ENCODE measurements at regions not wholly inside any gene's neighbourhood (a gene's known extent, or its start where the extent isn't known, plus 50 kb on each side); places are given as distances from the start of the nearest gene placed in this dataset.

- Histone ChIP-seq H3K27me3 (ENCODE audit: control insufficient read depth, insufficient read depth, low read length) (no peaks in the 10 kb centered on the region), H3K36me3 (ENCODE audit: control insufficient read depth, insufficient read depth, low read length) (no peaks in the 10 kb centered on the region), H3K4me3 (ENCODE audit: low read depth, low read length) (no peak overlapping the region)
- ChIA-PET POLR2A (no interaction called here), CTCF (no interaction called here)
- no peak for DNase-seq (ENCODE audit: low read depth)
- TF ChIP-seq CTCF (IDR thresholded peaks at IDR 0.05; ENCODE audit: insufficient read depth, low read depth, low read length): no peak
Observed at GRCh38 chr9:135328485-135329417, 150.8 kb upstream of the PPP1R26 start.

DNA sequence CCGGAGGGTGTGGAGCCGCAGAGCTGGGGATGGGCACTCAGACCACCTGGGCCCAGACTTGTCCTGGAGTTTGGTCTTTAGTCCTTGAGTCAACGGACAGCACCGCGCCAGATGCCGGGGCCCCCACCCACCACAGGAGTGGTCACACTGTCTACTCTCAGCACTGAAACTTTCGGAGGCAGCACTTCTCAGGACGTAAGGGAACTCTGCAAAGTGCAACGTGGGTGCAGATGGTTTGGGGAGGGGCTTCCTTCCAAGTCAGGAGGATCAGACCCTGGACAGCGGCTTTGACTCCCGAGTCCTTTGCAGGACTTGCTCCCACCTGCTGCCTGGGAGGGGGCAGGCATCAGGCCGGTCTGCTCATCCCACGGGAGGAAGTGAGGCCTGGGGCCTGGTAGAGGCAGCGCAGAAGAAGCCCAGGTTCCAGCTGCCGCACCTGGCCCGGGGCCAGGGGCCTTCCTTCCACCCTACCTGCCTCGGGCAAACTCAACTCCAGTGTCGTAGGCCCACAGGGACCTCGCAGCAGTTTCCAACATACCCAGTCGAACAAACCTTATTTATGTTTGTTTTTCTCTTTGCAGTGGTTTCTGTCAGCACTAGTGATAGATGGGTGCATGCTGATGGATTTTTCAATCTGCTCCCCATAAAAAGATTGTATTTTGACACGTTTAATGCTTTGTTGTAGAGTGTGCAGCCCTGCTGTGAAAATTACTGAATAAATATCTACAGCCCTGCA, 149.8 kb upstream of the PPP1R26 start:
- Histone ChIP-seq H3K4me3 (ENCODE audit: low read depth, low read length) (no peak overlapping the region), H3K36me3 (ENCODE audit: control insufficient read depth, insufficient read depth, low read length) (no peaks in the 10 kb centered on the region), H3K27me3 (ENCODE audit: control insufficient read depth, insufficient read depth, low read length) (no peaks in the 10 kb centered on the region)
- TF ChIP-seq CTCF (IDR thresholded peaks at IDR 0.05; ENCODE audit: insufficient read depth, low read depth, low read length): no peak
- no peak for DNase-seq (ENCODE audit: low read depth)
- ChIA-PET CTCF (no interaction called here), POLR2A (no interaction called here)

GRCh38 chr9:135330307-135330631, 149.3 kb upstream of the PPP1R26 start:
- DNase-seq (ENCODE audit: low read depth): no peak
- Histone ChIP-seq H3K4me3 (ENCODE audit: low read depth, low read length) (no peak overlapping the region), H3K27me3 (ENCODE audit: control insufficient read depth, insufficient read depth, low read length) (no peaks in the 10 kb centered on the region), H3K36me3 (ENCODE audit: control insufficient read depth, insufficient read depth, low read length) (no peaks in the 10 kb centered on the region)
- CTCF ChIA-PET: no interaction called here
- POLR2A ChIA-PET: no interaction called here
- TF ChIP-seq CTCF (IDR thresholded peaks at IDR 0.05; ENCODE audit: insufficient read depth, low read depth, low read length): no peak

GRCh38 chr9:135330685-135331590, 148.6 kb upstream of the PPP1R26 start:
- no peak for TF ChIP-seq CTCF (IDR thresholded peaks at IDR 0.05; ENCODE audit: insufficient read depth, low read depth, low read length)
- POLR2A ChIA-PET: no interaction called here
- CTCF ChIA-PET: no interaction called here
- no peaks in the 10 kb centered on the region for H3K36me3 ChIP-seq (ENCODE audit: control insufficient read depth, insufficient read depth, low read length)
- no peak for DNase-seq (ENCODE audit: low read depth)
- no peak overlapping the region for H3K4me3 ChIP-seq (ENCODE audit: low read depth, low read length)
- no peaks in the 10 kb centered on the region for H3K27me3 ChIP-seq (ENCODE audit: control insufficient read depth, insufficient read depth, low read length)

- Histone ChIP-seq H3K4me3 (ENCODE audit: low read depth, low read length) (no peak overlapping the region), H3K27me3 (ENCODE audit: control insufficient read depth, insufficient read depth, low read length) (no peaks in the 10 kb centered on the region), H3K36me3 (ENCODE audit: control insufficient read depth, insufficient read depth, low read length) (no peaks in the 10 kb centered on the region)
- POLR2A ChIA-PET: no interaction called here
- no peak for DNase-seq (ENCODE audit: low read depth)
- no peak for TF ChIP-seq CTCF (IDR thresholded peaks at IDR 0.05; ENCODE audit: insufficient read depth, low read depth, low read length)
- CTCF ChIA-PET: no interaction called here
Observed at GRCh38 chr9:135332516-135332915, 147.1 kb upstream of the PPP1R26 start.
